Right cardiac atrium (tissue), 5 donors: ENCODE measurements at regions not wholly inside any gene's neighbourhood (a gene's known extent, or its start where the extent isn't known, plus 50 kb on each side); places are given as distances from the start of the nearest gene placed in this dataset.

Source experiments
- ATAC-seq, 2 donors: fragments of 200-7000 bp; cut with Tn5 transposase; one replicate each; pipeline versions ENCODE4 v1.8.0 to v1.9.1; 2020; ENCODE audit warnings: moderate library complexity in 2 of 2, mild to moderate bottlenecking in 1 of 2
- DNase-seq, 3 donors: peaks; one replicate each; pipeline ENCODE4 v3.0.0-alpha.2; 2020
- H3K27ac ChIP-seq: one replicate; pipeline ENCODE4 v1.5.1; 2013; ENCODE audit warnings: mild to moderate bottlenecking, low read length, control low read depth, moderate library complexity
- H3K27me3 ChIP-seq: one replicate; pipeline ENCODE4 v1.6.1; 2013; ENCODE audit not compliant: control insufficient read depth, insufficient read depth
- H3K4me1 ChIP-seq: one replicate; pipeline ENCODE4 v1.6.1; 2013; ENCODE audit warnings: low read length; ENCODE audit not compliant: control insufficient read depth, insufficient read depth
- H3K4me3 ChIP-seq: one replicate; pipeline ENCODE4 v1.5.1; 2013; ENCODE audit warnings: low read length, control low read depth
- H3K9me3 ChIP-seq: one replicate; pipeline ENCODE4 v1.6.1; 2013; ENCODE audit warnings: low read length; ENCODE audit not compliant: control insufficient read depth
- WGBS: extraction: QIAGEN DNeasy Blood & Tissue Kit; methylation state at CpG from one replicate; pipeline ENCODE4 v1.1.7; 2013; 5-methylcytosine and 5-hydroxymethylcytosine counted together
- intact Hi-C, 4 donors: fragments of 100-400 bp; cut with DNase I; formaldehyde crosslinking; loops; one replicate each; pipeline versions ENCODE4 v1.11.0 to v1.14.0; 2022 to 2023
- donor health status: healthy with polysubstance abuse.
- donor health status: DM: no; HTN: yes; CAD: no.
- donor health status: DM: no; HTN: no; CAD: no.
- donor health status: DM: no; HTN: yes; CAD: no; lungs with severe emphysema.
- donor health status: DM: yes; HTN: yes; CAD: no.

DNA sequence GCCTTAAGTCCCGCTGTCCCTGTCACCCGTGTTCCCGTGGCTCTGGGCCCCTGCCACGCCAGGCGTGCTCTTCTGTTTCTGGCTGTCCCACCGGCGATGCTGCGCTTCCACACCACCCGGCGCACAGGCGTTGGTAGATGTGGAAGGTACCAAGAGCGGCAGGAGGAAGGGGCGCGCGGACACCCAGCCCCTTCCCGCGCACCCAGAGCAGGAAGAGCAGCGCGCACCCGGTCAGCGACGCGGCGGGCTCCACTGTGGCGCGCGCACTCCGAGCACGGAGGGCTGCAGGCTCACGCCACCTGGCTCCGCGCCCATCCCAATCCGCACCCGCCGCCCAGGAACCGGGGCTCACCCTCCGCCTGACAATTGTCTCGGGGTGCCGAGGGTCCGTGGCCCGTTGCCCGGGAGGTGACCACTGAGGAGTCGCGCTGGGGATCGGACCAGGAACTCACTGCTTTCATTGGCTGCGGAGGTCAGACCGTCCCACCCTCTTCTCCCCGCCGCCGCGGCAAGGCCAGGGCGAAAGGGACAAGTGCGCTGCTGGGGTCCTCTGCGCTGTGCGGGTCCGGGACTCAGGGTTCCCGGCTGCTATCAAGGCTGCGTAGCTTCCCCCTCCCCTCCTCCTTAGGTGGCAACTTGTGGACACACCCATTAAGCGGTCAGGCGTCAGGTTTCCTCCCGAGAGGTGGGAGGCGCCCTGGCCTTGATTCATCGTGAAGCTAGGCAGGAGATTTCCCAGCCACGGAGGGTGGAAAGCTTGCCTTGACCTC, 121.6 kb upstream of the ZNF92 start:
- no peaks in the 10 kb centered on the region for H3K4me1 ChIP-seq
- no peaks in the 10 kb centered on the region for H3K27me3 ChIP-seq
- peak; percentile 54 to 82 (median 82) for DNase-seq
- under 1% methylated on average over 64 of the region's 64 CpGs for WGBS
- H3K9me3 ChIP-seq, result no peaks in the 10 kb centered on the region
- peak; percentile 93 to 96 for ATAC-seq
- peak overlapping the region; percentile 43 for H3K4me3 ChIP-seq
- H3K27ac ChIP-seq, result no peak overlapping the region
- intact Hi-C loops, result no loop called here

DNA sequence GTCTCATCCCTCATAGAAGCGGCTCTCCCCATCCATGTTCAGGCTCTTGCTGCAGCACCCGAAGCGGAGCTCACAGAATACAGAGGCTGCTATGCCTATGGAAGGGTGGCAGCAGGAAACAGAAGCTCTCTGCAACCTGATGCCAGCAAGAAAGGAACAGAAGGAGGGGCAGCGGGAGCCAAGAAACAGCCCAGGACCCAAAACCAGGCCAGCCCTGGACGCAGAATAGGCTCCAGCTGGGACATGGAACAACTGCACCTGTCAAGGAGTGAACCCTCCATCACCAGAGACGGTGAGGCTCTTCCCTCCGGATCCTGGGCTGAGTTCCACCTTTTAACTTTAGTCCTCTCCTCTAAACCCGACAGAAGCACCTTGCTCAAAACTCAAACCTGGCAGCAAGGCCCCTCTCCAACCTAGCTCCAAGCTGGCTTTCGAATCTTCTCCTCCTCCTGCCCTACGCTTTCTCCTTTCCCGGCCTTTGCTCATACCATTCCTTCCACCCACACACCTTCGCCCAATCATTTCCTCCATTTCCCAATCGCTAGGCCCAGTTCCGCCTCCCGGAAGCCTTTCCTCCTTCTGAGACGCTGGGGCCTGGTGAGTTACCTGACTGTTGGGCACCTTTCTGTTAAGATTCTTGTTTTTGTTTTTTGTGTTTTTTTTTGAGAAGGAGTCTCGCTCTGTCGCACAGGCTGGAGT, 122.8 kb upstream of the ZNF92 start:
- DNase-seq, result no peak
- Histone ChIP-seq H3K27me3 (no peaks in the 10 kb centered on the region), H3K27ac (no peak overlapping the region)

DNA sequence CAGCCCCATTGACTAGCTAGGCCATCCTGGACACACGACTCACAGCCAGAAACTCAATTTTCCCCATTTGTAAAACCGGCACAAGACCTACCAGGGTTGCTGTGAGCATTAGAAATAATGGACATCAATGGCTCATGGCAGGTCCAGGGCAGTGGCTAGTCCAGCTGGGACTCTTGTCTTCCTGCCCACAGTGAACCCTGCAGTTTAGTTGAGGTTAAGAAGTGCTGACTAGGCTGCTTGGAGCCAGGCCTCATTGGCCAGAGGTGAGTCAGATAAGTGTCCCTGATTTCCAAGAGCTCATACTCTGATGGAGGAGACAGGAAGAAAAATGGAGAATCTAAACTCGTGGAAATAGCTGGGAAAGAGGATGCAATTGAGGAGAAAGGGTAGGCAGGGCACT, 123.4 kb upstream of the ZNF92 start:
- intact Hi-C loops, result no loop called here
- Histone ChIP-seq H3K9me3 (no peaks in the 10 kb centered on the region), H3K4me3 (no peak overlapping the region), H3K27me3 (no peaks in the 10 kb centered on the region), H3K4me1 (no peaks in the 10 kb centered on the region), H3K27ac (no peak overlapping the region)
- DNase-seq, result no peak
- no peak for ATAC-seq
- WGBS, result 73% methylated on average over 3 of the region's 3 CpGs

More for the DNA sequence above, 122.8 kb upstream of the ZNF92 start:
- 90% methylated on average over 18 of the region's 18 CpGs for WGBS
- intact Hi-C loops, result no loop called here
- ATAC-seq, result no peak
- Histone ChIP-seq H3K4me1 (no peaks in the 10 kb centered on the region), H3K4me3 (no peak overlapping the region), H3K9me3 (no peaks in the 10 kb centered on the region)

DNA sequence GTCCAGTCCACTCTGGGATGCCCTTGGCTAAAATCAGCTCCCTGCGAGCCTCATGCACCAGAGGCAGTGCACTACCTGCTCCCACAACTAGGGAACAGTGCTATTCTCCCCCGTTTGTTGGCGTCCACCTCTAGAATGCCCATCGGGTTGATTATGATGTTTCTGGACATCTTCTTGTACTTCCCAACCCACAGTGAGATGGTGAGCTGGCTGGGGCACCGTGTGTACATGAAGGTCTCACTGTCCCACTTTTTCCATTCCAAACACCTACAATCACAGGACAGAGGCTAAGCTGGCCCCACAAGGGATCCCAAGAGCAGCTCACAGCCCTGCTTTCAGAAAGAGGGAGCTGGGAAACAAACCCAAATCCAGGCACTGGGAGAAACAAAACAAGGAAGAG, 126.2 kb upstream of the ZNF92 start:
- Histone ChIP-seq H3K4me3 (no peak overlapping the region), H3K4me1 (no peaks in the 10 kb centered on the region), H3K9me3 (no peaks in the 10 kb centered on the region), H3K27me3 (no peaks in the 10 kb centered on the region), H3K27ac (no peak overlapping the region)
- intact Hi-C loops, result no loop called here
- 92% methylated on average over 5 of the region's 5 CpGs for WGBS
- ATAC-seq, result no peak
- DNase-seq, result no peak

DNA sequence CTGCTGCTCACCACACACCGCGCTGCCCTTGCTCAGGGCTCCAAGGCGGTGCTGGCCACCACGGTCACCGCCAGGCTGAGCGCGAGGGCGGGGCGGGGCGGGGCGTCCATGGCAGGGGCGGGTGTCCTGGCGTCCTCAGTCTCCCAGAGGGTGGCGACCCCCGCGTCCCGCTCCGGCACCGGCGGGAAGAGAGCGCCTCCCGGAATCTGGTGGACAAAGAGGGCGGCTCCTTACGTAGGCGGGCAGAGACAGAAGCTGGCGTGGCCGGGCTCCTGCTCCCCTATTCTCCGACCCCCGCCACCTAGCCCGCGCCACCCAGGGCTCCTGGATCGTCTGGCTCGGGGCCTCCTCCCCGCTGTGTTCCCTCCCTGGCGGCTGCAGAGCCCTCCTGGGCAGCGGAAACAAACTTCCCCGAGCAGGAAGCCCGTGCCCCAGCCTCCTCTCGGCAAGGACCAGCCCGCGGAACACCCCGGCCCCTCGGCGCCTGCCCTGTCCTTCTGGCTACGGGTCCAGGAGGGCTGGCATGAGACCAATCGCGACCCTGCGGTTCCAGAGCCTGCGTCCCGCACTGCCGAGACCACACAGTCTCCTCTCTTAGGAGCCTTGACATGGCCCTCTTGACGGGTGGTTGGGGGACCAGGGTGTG, 133.8 kb upstream of the ZNF92 start:
- Histone ChIP-seq H3K4me3 (peak overlapping the region; percentile 40), H3K27ac (no peak overlapping the region), H3K4me1 (no peaks in the 10 kb centered on the region), H3K27me3 (no peaks in the 10 kb centered on the region), H3K9me3 (no peaks in the 10 kb centered on the region)
- intact Hi-C loops, result no loop called here
- DNase-seq (peak; percentile 50 to 81 (median 75)), ATAC-seq (peak; percentile 92 to 95)
- 1% methylated on average over 52 of the region's 52 CpGs for whole genome bisulfite sequencing

DNA sequence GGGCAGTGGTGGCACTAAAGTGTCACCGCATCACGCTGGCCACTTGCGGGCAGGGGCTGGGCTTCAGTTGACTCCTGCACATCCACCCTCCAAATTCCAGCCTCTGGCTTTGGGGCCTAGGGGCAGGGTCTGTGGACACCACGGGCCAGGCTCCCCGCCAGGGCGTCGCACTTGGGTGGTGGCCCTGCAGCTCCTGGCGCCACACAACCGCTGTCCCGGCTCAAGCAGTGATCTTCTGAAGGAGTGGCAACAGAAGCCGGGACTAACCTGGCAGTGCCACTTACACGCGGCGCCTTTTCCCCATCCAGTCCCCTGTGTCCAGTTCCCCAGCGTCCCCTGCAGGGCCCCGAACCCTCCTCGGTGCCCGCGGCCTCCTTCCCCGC, 134.3 kb upstream of the ZNF92 start:
- DNase-seq (no peak), ATAC-seq (peak in 1 of 2 donors; percentile 37)
- Histone ChIP-seq H3K4me1 (no peaks in the 10 kb centered on the region), H3K4me3 (peak overlapping the region; percentile 40), H3K9me3 (no peaks in the 10 kb centered on the region), H3K27ac (no peak overlapping the region), H3K27me3 (no peaks in the 10 kb centered on the region)
- WGBS, result 38% methylated on average over 20 of the region's 20 CpGs
- intact Hi-C loops, result no loop called here

DNA sequence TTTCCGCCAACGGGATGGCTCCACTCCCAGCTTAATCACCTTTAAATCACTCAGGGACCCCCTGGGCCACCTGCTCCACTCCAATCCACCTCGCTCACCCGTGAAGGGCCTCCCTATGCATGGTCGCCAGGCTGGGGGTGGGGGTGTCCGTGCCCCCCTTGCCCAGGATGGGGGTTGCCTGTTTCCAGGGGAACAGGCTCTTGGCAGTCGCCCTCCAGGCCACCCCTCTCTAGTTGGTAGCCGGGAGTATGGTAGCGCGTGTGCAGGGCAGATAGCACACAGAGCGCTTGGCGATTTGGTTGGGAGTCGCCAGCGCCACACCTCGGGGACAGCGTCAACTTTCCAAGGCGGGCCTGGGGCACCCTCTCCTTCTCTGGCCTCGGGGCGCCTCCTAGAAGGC, 134.9 kb upstream of the ZNF92 start:
- intact Hi-C loops, result no loop called here

DNA sequence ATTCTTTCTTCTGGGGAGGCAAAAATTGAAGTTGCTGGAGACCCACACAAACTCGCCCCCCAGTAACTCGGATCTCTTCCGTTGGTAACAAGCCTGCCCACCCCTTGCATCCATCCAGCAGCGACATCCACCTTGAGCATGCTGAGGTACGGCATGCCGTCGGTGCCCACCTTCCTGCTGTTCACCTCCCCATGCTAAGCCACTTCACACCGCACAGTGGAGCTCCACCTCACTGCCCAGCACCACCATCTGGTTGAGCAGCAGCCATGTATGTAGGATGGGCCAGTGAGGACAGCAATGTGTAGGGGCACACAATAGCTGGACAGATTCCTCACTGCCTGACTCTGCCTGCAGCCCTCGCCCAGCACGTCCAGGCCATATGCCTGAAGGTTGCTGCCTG, 138.1 kb upstream of the ZNF92 start:
- Histone ChIP-seq H3K27me3 (no peaks in the 10 kb centered on the region), H3K9me3 (no peaks in the 10 kb centered on the region), H3K27ac (no peak overlapping the region), H3K4me1 (no peaks in the 10 kb centered on the region), H3K4me3 (no peak overlapping the region)
- WGBS, result 85% methylated on average over 10 of the region's 10 CpGs
- intact Hi-C loops, result no loop called here
- DNase-seq (no peak), ATAC-seq (no peak)

More for the DNA sequence above, 134.9 kb upstream of the ZNF92 start:
- H3K4me3 ChIP-seq, result no peak overlapping the region
- WGBS, result 96% methylated on average over 19 of the region's 19 CpGs
- H3K9me3 ChIP-seq, result no peaks in the 10 kb centered on the region
- DNase-seq (no peak), ATAC-seq (peak in 1 of 2 donors; percentile 10)
- H3K27ac ChIP-seq, result no peak overlapping the region
- no peaks in the 10 kb centered on the region for H3K4me1 ChIP-seq
- no peaks in the 10 kb centered on the region for H3K27me3 ChIP-seq

DNA sequence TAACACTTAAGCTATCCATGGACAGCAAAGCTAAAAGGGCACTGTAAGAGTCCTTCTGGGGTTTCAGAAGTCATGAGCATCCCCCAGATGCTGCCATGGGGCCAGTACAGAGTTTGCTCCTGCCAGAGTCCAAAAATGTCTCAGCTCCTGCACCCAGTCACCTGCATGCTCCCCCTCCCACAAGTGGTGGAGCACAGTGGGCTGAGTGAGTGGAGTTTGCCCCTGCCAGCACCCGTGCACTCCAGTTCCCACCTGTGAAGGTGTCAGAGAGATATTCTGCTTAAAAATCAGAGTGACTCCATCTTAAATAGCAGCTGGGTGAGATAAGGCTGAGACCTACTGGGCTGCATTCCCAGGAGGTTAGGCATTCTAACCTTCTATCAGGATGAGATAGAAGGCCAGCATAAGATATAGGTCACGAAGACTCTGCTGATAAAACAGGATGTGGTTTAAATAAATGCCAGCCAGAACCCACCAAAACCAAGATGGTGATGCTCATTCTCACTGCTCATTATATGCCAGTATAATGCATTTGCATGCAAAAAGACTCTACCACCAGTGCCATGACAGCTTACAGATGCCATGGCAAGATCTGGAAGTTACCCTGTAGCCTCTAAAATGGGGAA, 140.1 kb upstream of the ZNF92 start:
- 7% methylated on average over 2 of the region's 2 CpGs for WGBS

DNA sequence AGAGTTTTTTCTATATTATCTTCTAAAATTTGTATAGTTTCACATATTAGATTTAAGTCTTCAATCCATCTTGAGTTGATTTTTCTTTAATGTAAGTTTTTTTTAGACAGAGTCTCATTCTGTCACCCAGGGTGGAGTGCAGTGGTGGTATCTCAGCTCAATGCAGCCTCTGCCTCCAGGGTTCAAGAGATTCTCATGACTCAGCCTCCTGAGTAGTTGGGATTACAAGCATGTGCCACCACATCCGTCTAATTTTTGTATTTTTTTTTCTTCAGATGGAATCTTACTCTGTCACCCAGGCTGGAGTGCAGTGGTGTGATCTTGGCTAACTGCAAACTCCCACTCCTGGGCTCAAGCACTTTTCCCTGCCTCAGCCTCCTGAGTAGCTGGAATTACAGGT, 143.4 kb upstream of the ZNF92 start:
- ATAC-seq (no peak), DNase-seq (no peak)
- H3K9me3 ChIP-seq, result no peaks in the 10 kb centered on the region
- H3K27ac ChIP-seq, result no peak overlapping the region
- intact Hi-C loops, result no loop called here
- H3K4me1 ChIP-seq, result no peaks in the 10 kb centered on the region
- 72% methylated on average over 1 of the region's 1 CpG for WGBS
- H3K4me3 ChIP-seq, result no peak overlapping the region
- H3K27me3 ChIP-seq, result no peaks in the 10 kb centered on the region

More for the DNA sequence above, 140.1 kb upstream of the ZNF92 start:
- no peaks in the 10 kb centered on the region for H3K9me3 ChIP-seq
- intact Hi-C loops, result no loop called here
- H3K27me3 ChIP-seq, result no peaks in the 10 kb centered on the region
- H3K4me3 ChIP-seq, result no peak overlapping the region
- no peak overlapping the region for H3K27ac ChIP-seq
- no peaks in the 10 kb centered on the region for H3K4me1 ChIP-seq
- ATAC-seq (no peak), DNase-seq (no peak)
